BE2C (cell line): ENCODE measurements at regions not wholly inside any gene's neighbourhood (a gene's known extent, or its start where the extent isn't known, plus 50 kb on each side); places are given as distances from the start of the nearest gene placed in this dataset.

Source experiments
- DNase-seq: peaks from one replicate; pipeline ENCODE4 v3.0.0-alpha.2; 2020
- H3K27me3 ChIP-seq: fragments of 250-450 bp; sonication (Bioruptor Pico); 2 replicates; pipeline ENCODE4 v1.5.1; 2020; ENCODE audit warnings: mild to moderate bottlenecking
- H3K36me3 ChIP-seq: fragments of 250-450 bp; sonication (Bioruptor Pico); 2 replicates; pipeline ENCODE4 v1.5.1; 2020; ENCODE audit warnings: mild to moderate bottlenecking
- H3K4me1 ChIP-seq: fragments of 250-450 bp; sonication (Bioruptor Pico); 2 replicates; pipeline ENCODE4 v1.5.1; 2020
- H3K4me3 ChIP-seq: 2 replicates; pipeline ENCODE4 v1.5.1; 2011; ENCODE audit warnings: low read depth, low read length
- H3K9me3 ChIP-seq: fragments of 250-450 bp; sonication (Bioruptor Pico); 2 replicates; pipeline ENCODE4 v1.5.1; 2020
- CTCF ChIP-seq: IDR thresholded peaks from 2 replicates; pipeline ENCODE4 v1.5.1; 2012; ENCODE audit warnings: mild to moderate bottlenecking, low read depth, low read length

GRCh38 chr3:82618594-82618993 is 857.1 kb upstream of the GBE1 start:
- Histone ChIP-seq H3K4me1 (no peaks in the 10 kb centered on the region), H3K4me3 (no peak overlapping the region), H3K27me3 (no peaks in the 10 kb centered on the region), H3K9me3 (no peaks in the 10 kb centered on the region), H3K36me3 (no peaks in the 10 kb centered on the region)
- no peak for DNase-seq
- TF ChIP-seq CTCF = no peak

GRCh38 chr3:82610236-82610635 is 848.8 kb upstream of the GBE1 start:
- H3K36me3 ChIP-seq = no peaks in the 10 kb centered on the region
- H3K9me3 ChIP-seq = no peaks in the 10 kb centered on the region
- no peak for TF ChIP-seq CTCF
- DNase-seq = no peak
- H3K27me3 ChIP-seq = no peaks in the 10 kb centered on the region
- no peaks in the 10 kb centered on the region for H3K4me1 ChIP-seq
- no peak overlapping the region for H3K4me3 ChIP-seq

GRCh38 chr3:82607391-82607790 is 845.9 kb upstream of the GBE1 start:
- no peak for DNase-seq
- no peaks in the 10 kb centered on the region for H3K4me1 ChIP-seq
- no peak overlapping the region for H3K4me3 ChIP-seq
- H3K36me3 ChIP-seq = no peaks in the 10 kb centered on the region
- no peak for TF ChIP-seq CTCF
- H3K9me3 ChIP-seq = no peaks in the 10 kb centered on the region
- no peaks in the 10 kb centered on the region for H3K27me3 ChIP-seq

- H3K27me3 ChIP-seq = no peaks in the 10 kb centered on the region
- H3K4me3 ChIP-seq = no peak overlapping the region
- H3K9me3 ChIP-seq = no peaks in the 10 kb centered on the region; the same call in 1 of the 2 replicates
- H3K4me1 ChIP-seq = no peaks in the 10 kb centered on the region
- no peak for TF ChIP-seq CTCF
- DNase-seq = no peak
- no peaks in the 10 kb centered on the region for H3K36me3 ChIP-seq
Measured at GRCh38 chr3:82596805-82597204, 835.4 kb upstream of the GBE1 start.

- no peak for TF ChIP-seq CTCF
- Histone ChIP-seq H3K4me3 (no peak overlapping the region), H3K4me1 (no peaks in the 10 kb centered on the region), H3K36me3 (no peaks in the 10 kb centered on the region), H3K9me3 (no peaks in the 10 kb centered on the region; the same call in 1 of the 2 replicates), H3K27me3 (no peaks in the 10 kb centered on the region)
- no peak for DNase-seq
Measured at GRCh38 chr3:82595530-82595929, 834.1 kb upstream of the GBE1 start.

GRCh38 chr3:82587174-82587573 is 825.7 kb upstream of the GBE1 start:
- no peak for TF ChIP-seq CTCF
- Histone ChIP-seq H3K9me3 (no peaks in the 10 kb centered on the region), H3K4me1 (no peaks in the 10 kb centered on the region), H3K27me3 (no peaks in the 10 kb centered on the region), H3K4me3 (no peak overlapping the region), H3K36me3 (no peaks in the 10 kb centered on the region)
- DNase-seq = no peak
